ENCODE measurements at regions not wholly inside any gene's neighbourhood (a gene's known extent, or its start where the extent isn't known, plus 50 kb on each side); places are given as distances from the start of the nearest gene placed in this dataset.
A peak's percentile ranks its signal among the peaks of the same experiment; 100 is the strongest.

GRCh38 chr5:135229679-135230132 lies 169.3 kb downstream of the MACROH2A1 start (continued):
- TF ChIP-seq CC2D1A (CRISPR knock-in tag; IDR thresholded peaks at IDR 0.05) (no peak), IKZF4 (CRISPR knock-in tag; IDR thresholded peaks at IDR 0.05; ENCODE audit: borderline replicate concordance, low read depth, not compliant biosample characterization) (no peak), ZNF567 (CRISPR knock-in tag; IDR thresholded peaks at IDR 0.05; ENCODE audit: borderline replicate concordance) (no peak), ZNF776 (CRISPR knock-in tag; IDR thresholded peaks at IDR 0.05) (no peak), ZFP37 (CRISPR knock-in tag; IDR thresholded peaks at IDR 0.05; ENCODE audit: borderline replicate concordance) (no peak), CENPX (CRISPR knock-in tag; IDR thresholded peaks at IDR 0.05) (no peak), SCMH1 (CRISPR knock-in tag; IDR thresholded peaks at IDR 0.05; ENCODE audit: borderline replicate concordance) (no peak), CCDC6 (CRISPR knock-in tag; IDR thresholded peaks at IDR 0.05) (no peak), ZNF101 (CRISPR knock-in tag; IDR thresholded peaks at IDR 0.05; ENCODE audit: borderline replicate concordance, low read depth) (no peak), NR2F2 (IDR thresholded peaks at IDR 0.05; ENCODE audit: borderline replicate concordance, low read depth) (no peak), ZFP41 (CRISPR knock-in tag; IDR thresholded peaks at IDR 0.05; ENCODE audit: borderline replicate concordance) (no peak), MBD4 (IDR thresholded peaks at IDR 0.05; ENCODE audit: borderline replicate concordance, low read length) (no peak), FUBP1 (CRISPR knock-in tag; IDR thresholded peaks at IDR 0.05; ENCODE audit: borderline replicate concordance) (no peak), KLF16 (CRISPR knock-in tag; IDR thresholded peaks at IDR 0.05) (no peak), MXD1 (CRISPR knock-in tag; IDR thresholded peaks at IDR 0.05) (no peak), FOXM1 (CRISPR knock-in tag; IDR thresholded peaks at IDR 0.05) (no peak), SRF (IDR thresholded peaks at IDR 0.05; ENCODE audit: low read depth, low read length) (no peak), ZNF878 (CRISPR knock-in tag; IDR thresholded peaks at IDR 0.05) (no peak), STAT6 (CRISPR knock-in tag; IDR thresholded peaks at IDR 0.05; ENCODE audit: borderline replicate concordance) (no peak), SNAPC2 (CRISPR knock-in tag; IDR thresholded peaks at IDR 0.05) (no peak), HOXA5 (CRISPR knock-in tag; IDR thresholded peaks at IDR 0.05) (peak; percentile 37; the same call in 1 of the 2 replicates), THAP11 (CRISPR knock-in tag; IDR thresholded peaks at IDR 0.05) (peak; percentile 40; the same call in 1 of the 2 replicates), ISL2 (CRISPR knock-in tag; IDR thresholded peaks at IDR 0.05) (no peak), FLYWCH1 (CRISPR knock-in tag; IDR thresholded peaks at IDR 0.05) (no peak), TFAP4 (IDR thresholded peaks at IDR 0.05; ENCODE audit: borderline replicate concordance, low read depth) (no peak), HDAC6 (IDR thresholded peaks at IDR 0.05; ENCODE audit: low read depth, low read length) (no peak)

Measured in HepG2 (cell line).